ENCODE measurements at regions not wholly inside any gene's neighbourhood (a gene's known extent, or its start where the extent isn't known, plus 50 kb on each side); places are given as distances from the start of the nearest gene placed in this dataset.

- peak; percentile 39 for DNase-seq (ENCODE audit: low spot score)
These were observed 173.7 kb upstream of the FAT4 start for GRCh38 chr4:125140966-125141495.

- DNase-seq (ENCODE audit: low spot score): no peak
These were observed 179.1 kb upstream of the FAT4 start for GRCh38 chr4:125135652-125136051.

GRCh38 chr4:125132729-125133128 is 182.0 kb upstream of the FAT4 start:
- no peak for DNase-seq (ENCODE audit: low spot score)

GRCh38 chr4:125131891-125132680 is 182.7 kb upstream of the FAT4 start:
- DNase-seq (ENCODE audit: low spot score): peak; percentile 14

GRCh38 chr4:125125276-125125675 is 189.5 kb upstream of the FAT4 start:
- DNase-seq (ENCODE audit: low spot score): no peak

GRCh38 chr4:125123570-125124109 is 191.1 kb upstream of the FAT4 start:
- DNase-seq (ENCODE audit: low spot score): no peak

- DNase-seq (ENCODE audit: low spot score): no peak
These were observed 193.2 kb upstream of the FAT4 start for GRCh38 chr4:125121581-125121980.

GRCh38 chr4:125116431-125116830 is 198.3 kb upstream of the FAT4 start:
- DNase-seq (ENCODE audit: low spot score): no peak

- DNase-seq (ENCODE audit: low spot score): no peak
These were observed 198.8 kb upstream of the FAT4 start for GRCh38 chr4:125115941-125116340.

- DNase-seq (ENCODE audit: low spot score): peak; percentile 28
These were observed 199.3 kb upstream of the FAT4 start for GRCh38 chr4:125115476-125115875.

GRCh38 chr4:125112536-125112935 is 202.2 kb upstream of the FAT4 start:
- no peak for DNase-seq (ENCODE audit: low spot score)

- no peak for DNase-seq (ENCODE audit: low spot score)
These were observed 203.4 kb upstream of the FAT4 start for GRCh38 chr4:125111323-125111722.

- DNase-seq (ENCODE audit: low spot score): peak; percentile 16
These were observed 209.2 kb upstream of the FAT4 start for GRCh38 chr4:125105561-125105960.

GRCh38 chr4:125104616-125105015 is 210.1 kb upstream of the FAT4 start:
- no peak for DNase-seq (ENCODE audit: low spot score)

- DNase-seq (ENCODE audit: low spot score): no peak
These were observed 213.0 kb upstream of the FAT4 start for GRCh38 chr4:125101719-125102118.

- no peak for DNase-seq (ENCODE audit: low spot score)
These were observed 217.0 kb upstream of the FAT4 start for GRCh38 chr4:125097729-125098128.

GRCh38 chr4:125096662-125097061 is 218.1 kb upstream of the FAT4 start:
- DNase-seq (ENCODE audit: low spot score): no peak

GRCh38 chr4:125091541-125091940 is 223.2 kb upstream of the FAT4 start:
- DNase-seq (ENCODE audit: low spot score): no peak

- DNase-seq (ENCODE audit: low spot score): no peak
These were observed 223.7 kb upstream of the FAT4 start for GRCh38 chr4:125091101-125091500.

- no peak for DNase-seq (ENCODE audit: low spot score)
These were observed 230.1 kb upstream of the FAT4 start for GRCh38 chr4:125084608-125085007.

- DNase-seq (ENCODE audit: low spot score): no peak
These were observed 231.9 kb upstream of the FAT4 start for GRCh38 chr4:125082729-125083417.

GRCh38 chr4:125072269-125072668 is 242.5 kb upstream of the FAT4 start:
- no peak for DNase-seq (ENCODE audit: low spot score)

GRCh38 chr4:125070861-125071260 is 243.9 kb upstream of the FAT4 start:
- no peak for DNase-seq (ENCODE audit: low spot score)
